Activated CD8-positive, alpha-beta memory T cell treated with anti-CD3 and anti-CD28 coated beads for 4 hours (primary cell): ENCODE measurements at regions not wholly inside any gene's neighbourhood (a gene's known extent, or its start where the extent isn't known, plus 50 kb on each side); places are given as distances from the start of the nearest gene placed in this dataset.

ENCODE experiments used
- DNase-seq, 2 donors: peaks; one replicate each; pipeline ENCODE4 v3.0.0-alpha.2; 2020; ENCODE audit warnings: low read depth in 2 of 2

- no peak for DNase-seq
These were observed 438.6 kb downstream of the ZEB2 start for GRCh38 chr2:144081272-144081671.

DNA sequence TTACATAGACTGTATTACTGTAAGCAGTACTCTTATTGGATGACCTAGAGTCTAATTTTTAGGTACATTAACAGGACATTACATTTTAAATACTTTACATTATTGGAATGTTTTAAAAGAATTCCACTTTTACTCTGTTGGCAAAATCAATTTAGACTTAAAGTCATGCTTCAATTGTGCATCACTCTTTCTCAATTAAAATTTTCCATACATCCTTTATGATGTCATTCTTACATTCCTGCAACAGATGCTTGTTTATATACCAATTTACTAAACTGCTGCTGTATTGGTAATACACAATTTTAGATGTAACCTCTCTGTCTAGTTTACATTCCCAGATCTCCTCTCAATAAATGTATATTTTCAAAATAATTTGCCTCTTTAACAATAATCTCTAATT, 440.1 kb downstream of the ZEB2 start:
- no peak for DNase-seq

- no peak for DNase-seq
These were observed 440.9 kb downstream of the ZEB2 start for GRCh38 chr2:144078802-144079724.

GRCh38 chr2:144078106-144078505, 441.8 kb downstream of the ZEB2 start:
- DNase-seq, result no peak

- DNase-seq, result no peak
These were observed 445.5 kb downstream of the ZEB2 start for GRCh38 chr2:144074450-144074849.

GRCh38 chr2:144071461-144071860, 448.5 kb downstream of the ZEB2 start:
- DNase-seq, result no peak

GRCh38 chr2:144067506-144067905, 452.4 kb downstream of the ZEB2 start:
- DNase-seq, result no peak

DNA sequence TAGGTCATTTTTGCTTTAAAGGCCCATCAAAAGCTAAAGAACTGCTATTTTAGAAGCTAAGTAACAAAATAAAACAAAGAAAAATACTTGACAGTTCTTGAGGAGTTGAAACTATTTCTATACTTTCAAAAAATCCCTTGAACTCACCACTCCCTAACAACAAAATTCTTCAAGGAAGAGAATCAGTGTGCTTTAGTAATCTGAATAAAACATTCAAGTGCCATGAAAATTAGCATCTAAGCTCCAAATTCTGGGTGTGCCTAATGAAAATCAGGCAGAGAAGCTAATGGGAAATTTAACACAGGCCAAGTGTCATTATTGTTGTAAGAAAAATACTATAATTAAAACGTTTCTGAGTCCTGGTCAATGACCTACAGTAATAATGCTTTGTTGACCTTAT, 456.3 kb downstream of the ZEB2 start:
- DNase-seq, result no peak

- no peak for DNase-seq
These were observed 465.0 kb downstream of the ZEB2 start for GRCh38 chr2:144054911-144055310.

- no peak for DNase-seq
These were observed 467.8 kb downstream of the ZEB2 start for GRCh38 chr2:144052083-144052482.

GRCh38 chr2:144049137-144049536, 470.8 kb downstream of the ZEB2 start:
- DNase-seq, result no peak

DNA sequence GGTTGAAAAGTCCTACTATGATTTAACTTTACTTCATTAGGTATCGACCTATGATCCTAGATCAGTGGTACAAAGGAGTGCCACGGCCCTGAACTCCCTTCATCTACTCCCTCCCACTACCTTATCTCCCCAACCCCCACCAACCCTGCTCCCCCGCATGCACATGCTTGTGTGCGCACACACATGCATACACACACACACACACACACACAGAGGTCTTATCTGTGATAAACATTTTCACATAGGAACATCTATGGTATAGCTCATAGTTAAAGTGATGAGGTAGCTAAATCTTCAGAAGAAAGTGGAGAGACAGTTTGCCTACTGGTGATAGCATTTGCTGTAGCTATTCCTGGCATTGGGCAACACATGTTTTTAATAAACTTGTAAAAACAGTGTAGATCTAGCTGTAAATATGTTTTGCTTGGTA, 471.3 kb downstream of the ZEB2 start:
- DNase-seq, result no peak

GRCh38 chr2:144042751-144043150, 477.2 kb downstream of the ZEB2 start:
- no peak for DNase-seq

DNA sequence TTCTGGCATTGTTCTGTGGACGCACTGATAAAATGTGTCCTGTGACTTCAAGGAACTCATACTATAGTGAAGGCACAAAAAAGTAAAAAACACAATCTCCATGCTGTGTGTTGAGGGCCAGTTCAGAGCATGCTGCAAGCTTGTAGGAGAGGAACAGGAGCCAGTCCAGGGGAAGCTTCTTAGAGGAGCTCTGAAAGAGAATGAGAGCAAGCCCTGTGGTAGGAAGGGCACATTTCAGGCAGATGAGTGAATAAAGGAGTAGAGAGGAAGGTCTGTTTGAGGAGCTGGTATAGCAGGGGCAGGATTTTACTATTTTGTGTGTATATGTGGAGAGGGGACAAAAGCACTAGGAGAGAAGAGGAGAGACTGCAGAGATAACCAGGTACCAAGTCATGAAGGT, 478.3 kb downstream of the ZEB2 start:
- DNase-seq, result no peak

DNA sequence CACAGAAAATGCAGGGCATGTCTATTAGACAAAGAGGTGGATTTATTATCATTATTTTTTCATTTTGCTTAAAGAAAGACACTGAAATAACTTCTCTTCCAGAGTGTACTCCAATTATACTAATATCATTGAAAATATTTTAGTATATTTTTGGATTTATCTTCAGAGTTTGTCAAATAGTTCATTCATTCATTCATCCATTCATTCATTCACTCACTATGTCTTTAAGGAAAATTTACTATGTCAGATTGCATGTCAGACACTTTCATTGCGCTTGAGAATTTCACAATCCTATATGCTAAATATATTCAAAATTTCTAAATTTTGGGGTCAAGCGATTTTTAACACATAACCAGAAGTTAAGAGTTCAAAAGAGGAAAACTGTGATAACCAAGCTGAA, 479.1 kb downstream of the ZEB2 start:
- DNase-seq, result no peak

DNA sequence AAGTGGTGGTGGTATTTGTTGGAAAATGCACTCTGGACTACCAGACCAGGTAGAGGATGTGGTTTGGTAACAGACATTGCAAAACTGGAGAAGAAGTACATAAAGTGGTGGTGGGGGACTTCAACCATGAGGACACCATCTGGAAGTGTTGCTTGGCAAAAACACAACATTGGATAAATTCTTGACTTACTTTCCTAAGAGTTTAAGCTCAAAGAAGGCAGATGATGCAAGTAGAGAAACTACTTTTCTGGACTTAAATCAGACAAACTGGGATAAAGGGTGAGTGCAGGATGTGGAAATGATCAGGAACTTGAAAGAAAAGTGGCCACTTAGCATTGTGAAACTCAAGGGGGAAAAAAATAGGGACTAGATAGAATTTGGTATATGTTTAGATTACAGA, 487.4 kb downstream of the ZEB2 start:
- no peak for DNase-seq

DNA sequence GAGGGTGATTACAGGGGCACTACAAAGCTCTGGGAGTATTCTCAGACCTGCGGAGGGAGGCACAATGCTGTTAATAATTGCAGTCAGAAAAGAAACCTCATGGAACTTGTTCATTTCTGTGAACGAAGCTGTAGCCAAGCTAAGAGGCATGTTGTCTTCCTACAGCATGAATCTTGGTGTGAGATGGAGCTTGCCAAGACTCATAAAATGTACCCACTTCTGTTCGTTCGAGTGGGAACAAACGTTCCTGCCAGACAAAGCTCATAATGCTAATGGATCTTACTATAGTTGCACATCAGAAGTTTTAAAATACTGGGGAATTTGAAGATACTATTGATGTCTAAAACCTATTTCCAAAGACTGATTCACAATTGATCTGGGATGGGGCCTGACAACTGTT, 489.1 kb downstream of the ZEB2 start:
- DNase-seq, result no peak

GRCh38 chr2:144027593-144027992, 492.3 kb downstream of the ZEB2 start:
- DNase-seq, result no peak

GRCh38 chr2:144026753-144027152, 493.2 kb downstream of the ZEB2 start:
- no peak for DNase-seq

DNA sequence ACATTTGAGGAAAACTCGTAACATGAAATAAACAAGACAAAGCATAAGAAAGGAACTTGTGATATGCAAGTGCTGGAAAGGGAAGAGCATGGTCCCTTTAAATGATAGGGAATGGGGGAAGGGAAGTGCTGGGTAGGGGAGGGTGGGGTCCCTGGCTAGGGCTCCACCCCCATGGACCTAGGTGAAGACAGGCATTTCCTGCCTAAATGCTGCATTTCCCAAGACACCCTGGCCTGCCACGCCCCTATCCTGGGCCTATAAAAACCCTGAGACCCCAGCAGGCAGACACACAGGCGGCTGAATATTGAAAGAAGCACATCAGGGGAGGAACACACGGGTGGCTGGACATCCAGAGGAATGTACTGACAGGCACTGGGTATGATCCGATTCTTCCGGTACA, 499.9 kb downstream of the ZEB2 start:
- DNase-seq, result no peak

DNA sequence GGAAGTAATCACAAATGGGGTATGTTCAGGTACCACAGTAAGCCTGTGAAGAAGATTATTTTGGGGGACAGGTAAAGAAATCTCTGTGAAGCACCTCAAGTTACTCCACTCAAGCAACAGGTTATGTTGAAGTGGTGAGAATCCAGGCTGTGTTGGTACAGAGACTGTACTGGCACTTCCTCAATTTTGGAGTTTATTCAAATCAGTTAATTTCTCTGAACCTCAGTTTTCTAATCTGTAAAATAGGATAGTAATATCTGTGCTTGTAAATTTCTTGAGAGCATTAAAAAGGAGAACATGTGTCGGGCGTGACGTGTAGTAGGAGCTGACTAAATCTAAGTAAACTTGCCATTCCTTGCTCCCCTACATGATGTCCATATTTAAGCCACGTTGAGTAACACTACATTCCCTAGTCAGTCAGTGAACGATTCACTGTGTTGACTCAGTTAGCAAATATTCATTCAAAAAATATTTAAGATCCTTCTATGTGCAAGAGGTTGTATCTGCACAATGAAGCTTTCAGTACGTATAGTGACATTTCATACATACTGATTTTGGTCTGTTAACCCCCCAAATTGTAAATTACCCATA, 504.2 kb downstream of the ZEB2 start:
- no peak for DNase-seq

DNA sequence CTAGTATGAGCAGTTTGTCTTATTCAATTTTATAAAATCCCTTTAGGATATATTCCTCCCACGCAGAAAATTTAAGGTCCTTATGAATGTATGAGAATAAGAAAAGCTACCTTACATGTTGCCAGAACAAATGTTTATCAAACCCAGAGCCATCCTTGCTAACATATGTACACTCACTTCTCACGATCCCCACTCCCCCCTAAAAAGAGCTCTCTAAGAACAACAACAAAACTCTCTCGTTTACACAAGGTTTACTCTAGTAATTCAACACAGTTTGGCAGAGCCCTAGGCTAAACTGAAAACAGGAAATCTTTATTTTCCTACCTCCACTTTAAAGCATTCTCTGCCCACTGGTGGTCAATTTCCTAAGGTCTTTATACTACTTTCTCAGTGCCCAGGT, 504.9 kb downstream of the ZEB2 start:
- no peak for DNase-seq

GRCh38 chr2:144014103-144014502, 505.8 kb downstream of the ZEB2 start:
- no peak for DNase-seq
